ENCODE measurements at regions not wholly inside any gene's neighbourhood (a gene's known extent, or its start where the extent isn't known, plus 50 kb on each side); places are given as distances from the start of the nearest gene placed in this dataset.

GRCh38 chr16:55421226-55421625, 57.8 kb upstream of the MMP2 start:
- no peaks in the 10 kb centered on the region for H3K36me3 ChIP-seq (ENCODE audit: control insufficient read depth, insufficient read depth, low read length)
- H3K4me1 ChIP-seq (ENCODE audit: control insufficient read depth, extremely low read depth, insufficient read depth, low read length) = no peaks in the 10 kb centered on the region
- H3K4me3 ChIP-seq (replicated peaks in 1 of 4; ENCODE audit: control extremely low read depth in 1 of 4, insufficient read depth in 1 of 4, low read depth in 3 of 4, low read length in 4 of 4) = no peak overlapping the region
- H3K9ac ChIP-seq (ENCODE audit: insufficient read depth, low read length) = no peak overlapping the region
- H2AFZ ChIP-seq (ENCODE audit: low read length) = no peak overlapping the region
- no peak for DNase-seq (ENCODE audit: low read depth in 2 of 2)
- no peaks in the 10 kb centered on the region for H3K79me2 ChIP-seq (ENCODE audit: control insufficient read depth, insufficient read depth, low read length)
- no peak for TF ChIP-seq CTCF (conservative IDR thresholded peaks at IDR 0.05 in 1 of 2, IDR thresholded peaks at IDR 0.05 in 1 of 2; ENCODE audit: low read depth in 1 of 2, low read length in 2 of 2)
- TF ChIP-seq EZH2 (IDR thresholded peaks at IDR 0.05; ENCODE audit: low read length, missing control alignments) = no peak
- H3K27me3 ChIP-seq (ENCODE audit: control insufficient read depth, insufficient read depth, low read length) = no peaks in the 10 kb centered on the region
- no peak overlapping the region for H3K27ac ChIP-seq (ENCODE audit: insufficient read depth, low read length)
- no peaks in the 10 kb centered on the region for H3K9me3 ChIP-seq (ENCODE audit: control insufficient read depth, insufficient read depth, low read depth, low read length)
- no peak overlapping the region for H3K4me2 ChIP-seq (ENCODE audit: extremely low read depth, insufficient read depth, low read length)
- no peaks in the 10 kb centered on the region for H4K20me1 ChIP-seq (ENCODE audit: control insufficient read depth, extremely low read depth, insufficient read depth, low read length)

- H3K4me2 ChIP-seq (ENCODE audit: extremely low read depth, insufficient read depth, low read length) = no peak overlapping the region
- H3K79me2 ChIP-seq (ENCODE audit: control insufficient read depth, insufficient read depth, low read length) = no peaks in the 10 kb centered on the region
- no peak overlapping the region for H3K4me3 ChIP-seq (replicated peaks in 1 of 4; ENCODE audit: control extremely low read depth in 1 of 4, insufficient read depth in 1 of 4, low read depth in 3 of 4, low read length in 4 of 4)
- no peaks in the 10 kb centered on the region for H3K27me3 ChIP-seq (ENCODE audit: control insufficient read depth, insufficient read depth, low read length)
- no peak for TF ChIP-seq EZH2 (IDR thresholded peaks at IDR 0.05; ENCODE audit: low read length, missing control alignments)
- no peak for TF ChIP-seq CTCF (conservative IDR thresholded peaks at IDR 0.05 in 1 of 2, IDR thresholded peaks at IDR 0.05 in 1 of 2; ENCODE audit: low read depth in 1 of 2, low read length in 2 of 2)
- H3K9ac ChIP-seq (ENCODE audit: insufficient read depth, low read length) = no peak overlapping the region
- H3K27ac ChIP-seq (ENCODE audit: insufficient read depth, low read length) = no peak overlapping the region
- no peaks in the 10 kb centered on the region for H3K4me1 ChIP-seq (ENCODE audit: control insufficient read depth, extremely low read depth, insufficient read depth, low read length)
- no peaks in the 10 kb centered on the region for H3K9me3 ChIP-seq (ENCODE audit: control insufficient read depth, insufficient read depth, low read depth, low read length)
- no peak for DNase-seq (ENCODE audit: low read depth in 2 of 2)
- H3K36me3 ChIP-seq (ENCODE audit: control insufficient read depth, insufficient read depth, low read length) = no peaks in the 10 kb centered on the region
- H2AFZ ChIP-seq (ENCODE audit: low read length) = no peak overlapping the region
- no peaks in the 10 kb centered on the region for H4K20me1 ChIP-seq (ENCODE audit: control insufficient read depth, extremely low read depth, insufficient read depth, low read length)
Measured at GRCh38 chr16:55426865-55427484, 52.0 kb upstream of the MMP2 start.
